ENCODE measurements at regions not wholly inside any gene's neighbourhood (a gene's known extent, or its start where the extent isn't known, plus 50 kb on each side); places are given as distances from the start of the nearest gene placed in this dataset.

DNA sequence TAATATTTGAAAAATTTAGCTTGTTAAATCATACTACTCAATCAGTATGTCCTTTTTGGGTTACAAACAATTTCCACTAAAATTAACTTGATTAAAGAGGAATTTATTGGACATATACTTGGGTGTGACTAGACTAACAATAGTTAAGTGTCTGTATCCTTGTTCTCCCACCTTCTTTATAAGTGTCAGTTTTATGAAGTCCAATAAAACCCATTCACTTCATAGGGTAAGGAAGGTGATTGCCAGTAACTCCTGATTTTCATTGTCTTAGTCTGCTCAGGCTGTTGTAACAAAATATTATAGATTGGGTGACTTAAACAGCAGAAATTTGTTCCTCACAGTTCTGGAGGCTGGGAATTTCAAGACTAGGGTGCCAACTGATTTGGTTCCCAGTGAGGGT lies 800.0 kb downstream of the PDHA2 start:
- TF ChIP-seq, protein P1, sequence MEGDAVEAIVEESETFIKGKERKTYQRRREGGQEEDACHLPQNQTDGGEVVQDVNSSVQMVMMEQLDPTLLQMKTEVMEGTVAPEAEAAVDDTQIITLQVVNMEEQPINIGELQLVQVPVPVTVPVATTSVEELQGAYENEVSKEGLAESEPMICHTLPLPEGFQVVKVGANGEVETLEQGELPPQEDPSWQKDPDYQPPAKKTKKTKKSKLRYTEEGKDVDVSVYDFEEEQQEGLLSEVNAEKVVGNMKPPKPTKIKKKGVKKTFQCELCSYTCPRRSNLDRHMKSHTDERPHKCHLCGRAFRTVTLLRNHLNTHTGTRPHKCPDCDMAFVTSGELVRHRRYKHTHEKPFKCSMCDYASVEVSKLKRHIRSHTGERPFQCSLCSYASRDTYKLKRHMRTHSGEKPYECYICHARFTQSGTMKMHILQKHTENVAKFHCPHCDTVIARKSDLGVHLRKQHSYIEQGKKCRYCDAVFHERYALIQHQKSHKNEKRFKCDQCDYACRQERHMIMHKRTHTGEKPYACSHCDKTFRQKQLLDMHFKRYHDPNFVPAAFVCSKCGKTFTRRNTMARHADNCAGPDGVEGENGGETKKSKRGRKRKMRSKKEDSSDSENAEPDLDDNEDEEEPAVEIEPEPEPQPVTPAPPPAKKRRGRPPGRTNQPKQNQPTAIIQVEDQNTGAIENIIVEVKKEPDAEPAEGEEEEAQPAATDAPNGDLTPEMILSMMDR (IDR thresholded peaks at IDR 0.05; ENCODE audit: insufficient read depth, low read length): no peak
- TF ChIP-seq POLR2AphosphoS5 (IDR thresholded peaks at IDR 0.05; ENCODE audit: low read depth) (no peak), GABPA (IDR thresholded peaks at IDR 0.05; ENCODE audit: low read depth) (no peak)
- TF ChIP-seq, protein P2, sequence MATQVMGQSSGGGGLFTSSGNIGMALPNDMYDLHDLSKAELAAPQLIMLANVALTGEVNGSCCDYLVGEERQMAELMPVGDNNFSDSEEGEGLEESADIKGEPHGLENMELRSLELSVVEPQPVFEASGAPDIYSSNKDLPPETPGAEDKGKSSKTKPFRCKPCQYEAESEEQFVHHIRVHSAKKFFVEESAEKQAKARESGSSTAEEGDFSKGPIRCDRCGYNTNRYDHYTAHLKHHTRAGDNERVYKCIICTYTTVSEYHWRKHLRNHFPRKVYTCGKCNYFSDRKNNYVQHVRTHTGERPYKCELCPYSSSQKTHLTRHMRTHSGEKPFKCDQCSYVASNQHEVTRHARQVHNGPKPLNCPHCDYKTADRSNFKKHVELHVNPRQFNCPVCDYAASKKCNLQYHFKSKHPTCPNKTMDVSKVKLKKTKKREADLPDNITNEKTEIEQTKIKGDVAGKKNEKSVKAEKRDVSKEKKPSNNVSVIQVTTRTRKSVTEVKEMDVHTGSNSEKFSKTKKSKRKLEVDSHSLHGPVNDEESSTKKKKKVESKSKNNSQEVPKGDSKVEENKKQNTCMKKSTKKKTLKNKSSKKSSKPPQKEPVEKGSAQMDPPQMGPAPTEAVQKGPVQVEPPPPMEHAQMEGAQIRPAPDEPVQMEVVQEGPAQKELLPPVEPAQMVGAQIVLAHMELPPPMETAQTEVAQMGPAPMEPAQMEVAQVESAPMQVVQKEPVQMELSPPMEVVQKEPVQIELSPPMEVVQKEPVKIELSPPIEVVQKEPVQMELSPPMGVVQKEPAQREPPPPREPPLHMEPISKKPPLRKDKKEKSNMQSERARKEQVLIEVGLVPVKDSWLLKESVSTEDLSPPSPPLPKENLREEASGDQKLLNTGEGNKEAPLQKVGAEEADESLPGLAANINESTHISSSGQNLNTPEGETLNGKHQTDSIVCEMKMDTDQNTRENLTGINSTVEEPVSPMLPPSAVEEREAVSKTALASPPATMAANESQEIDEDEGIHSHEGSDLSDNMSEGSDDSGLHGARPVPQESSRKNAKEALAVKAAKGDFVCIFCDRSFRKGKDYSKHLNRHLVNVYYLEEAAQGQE (IDR thresholded peaks at IDR 0.05; ENCODE audit: insufficient replicate concordance, low read depth): no peak

Data from HL-60 (cell line).